OCI-M1 (cell line): ENCODE measurements at regions not wholly inside any gene's neighbourhood (a gene's known extent, or its start where the extent isn't known, plus 50 kb on each side); places are given as distances from the start of the nearest gene placed in this dataset.
A peak's percentile ranks its signal among the peaks of the same experiment; 100 is the strongest.
"Not testable (repeated sequence)": the region's sequence is repeated elsewhere in the genome, so short reads cannot be mapped to it uniquely, and the experiment has no call there.

Experiments
- DNase-seq: peaks from one replicate; lab custom pipeline; 2025; lab: John Stamatoyannopoulos, UW

DNA sequence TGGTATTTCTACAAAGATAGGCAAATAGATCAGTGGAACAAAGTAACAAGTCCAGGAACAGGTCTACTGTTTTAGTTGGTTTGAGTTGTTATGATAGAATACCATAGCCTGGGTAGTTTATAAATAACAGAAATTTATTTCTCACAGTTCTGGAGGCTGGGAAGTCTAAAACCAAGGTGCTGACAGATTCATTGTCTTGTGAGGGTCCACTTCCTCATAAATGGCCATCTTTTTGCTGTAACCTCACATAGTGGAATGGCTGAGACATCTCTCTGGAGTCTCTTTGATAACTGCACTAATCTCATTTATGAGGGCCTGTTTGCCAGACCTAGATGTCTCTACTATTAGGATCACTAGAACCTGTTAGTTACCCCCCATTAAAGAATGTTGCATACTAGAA lies 152.3 kb upstream of the MYRIP start:
- peak; percentile 15 for DNase-seq

DNA sequence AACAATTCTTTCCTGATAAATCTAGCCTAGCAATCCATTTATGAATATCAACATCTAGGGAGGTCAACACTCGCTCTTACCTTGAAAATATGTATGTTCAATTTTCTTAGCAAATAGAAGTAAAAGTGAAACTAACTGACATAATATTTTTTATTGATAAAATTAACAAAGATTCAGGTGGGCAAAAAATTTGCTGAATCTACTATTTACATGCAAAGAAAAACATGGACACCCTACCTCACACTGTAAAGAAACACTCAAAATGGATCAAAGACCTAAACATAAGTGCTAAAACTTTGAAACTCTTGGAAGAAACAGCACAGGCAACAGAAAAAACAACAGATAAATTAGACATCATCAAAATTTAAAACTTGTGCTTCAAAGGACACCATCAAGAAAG lies 151.6 kb upstream of the MYRIP start:
- no peak for DNase-seq

DNA sequence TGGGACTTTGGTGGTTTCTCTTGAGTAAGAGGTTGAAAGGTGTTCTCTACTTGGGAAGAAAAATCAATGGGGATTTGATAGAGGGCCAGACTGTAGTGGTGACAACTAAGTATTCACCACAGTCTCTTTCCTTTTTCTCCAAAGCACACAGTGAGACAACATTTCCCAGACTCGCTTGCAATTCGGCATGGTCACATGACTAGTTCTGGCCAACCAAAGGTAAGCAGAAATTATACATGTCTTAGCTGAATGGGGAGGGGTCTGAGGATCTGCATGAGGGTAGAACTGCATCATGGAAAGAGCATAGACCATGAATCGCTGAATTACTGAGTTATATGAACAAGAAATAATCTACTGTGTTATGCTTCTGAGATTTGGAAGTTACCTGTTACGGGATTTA lies 144.5 kb upstream of the MYRIP start:
- DNase-seq, result no peak

DNA sequence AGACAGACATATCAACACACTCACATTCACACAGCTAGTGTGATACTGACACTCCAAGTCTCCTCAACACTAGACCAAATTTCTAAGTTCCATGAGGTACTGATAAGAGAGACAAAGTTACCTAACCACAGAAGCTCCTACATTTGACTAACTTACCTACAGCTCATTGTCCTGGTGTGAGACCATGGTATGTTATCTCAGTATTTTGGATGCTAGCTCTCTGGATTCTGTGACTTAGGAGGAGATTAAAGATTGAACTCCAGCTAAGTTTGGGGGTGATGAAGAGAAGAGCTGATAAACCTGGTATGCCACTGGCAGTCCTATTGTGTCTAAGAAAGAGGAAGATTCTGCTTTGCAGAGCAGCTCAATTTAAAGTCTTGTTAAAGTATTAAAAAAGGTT lies 144.0 kb upstream of the MYRIP start:
- peak; percentile 12 for DNase-seq

DNA sequence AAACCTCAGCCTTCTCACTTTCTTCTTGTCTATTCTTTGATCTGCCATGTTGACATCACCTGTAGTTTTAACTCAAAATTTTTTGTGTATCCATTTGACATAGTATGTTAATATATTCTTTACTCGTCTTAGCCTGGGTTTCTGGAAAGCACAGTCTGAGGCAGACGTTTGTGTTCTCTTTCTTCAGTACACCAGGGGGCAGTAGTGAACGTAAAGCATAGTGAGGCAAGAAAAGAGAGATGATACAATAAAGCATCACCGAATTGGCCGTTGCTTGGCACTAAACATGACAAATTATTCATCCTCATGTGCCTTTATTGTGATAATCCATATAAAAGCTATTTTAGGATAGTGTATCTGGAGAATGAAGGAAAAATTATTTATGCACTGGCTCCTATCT lies 141.0 kb upstream of the MYRIP start:
- DNase-seq, result peak; percentile 71

DNA sequence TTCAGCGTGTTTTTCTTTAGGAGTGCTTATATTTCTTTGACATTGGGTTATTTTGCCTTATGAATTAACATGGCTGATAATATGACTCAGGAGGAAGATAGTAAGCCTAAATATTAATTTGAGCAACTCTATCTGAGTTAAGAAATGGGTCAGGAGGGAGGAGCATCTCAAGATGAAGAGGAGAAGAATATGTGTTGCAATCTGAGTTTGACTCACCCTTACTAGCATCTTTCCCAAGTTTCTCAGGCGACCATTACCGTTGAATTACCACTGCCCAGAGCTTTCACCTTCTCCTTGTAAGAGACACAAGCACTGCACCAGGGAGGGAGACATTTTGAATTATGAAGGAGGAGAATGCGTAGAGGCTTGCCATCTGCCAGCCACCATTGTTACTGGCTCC lies 138.3 kb upstream of the MYRIP start:
- no peak for DNase-seq

DNA sequence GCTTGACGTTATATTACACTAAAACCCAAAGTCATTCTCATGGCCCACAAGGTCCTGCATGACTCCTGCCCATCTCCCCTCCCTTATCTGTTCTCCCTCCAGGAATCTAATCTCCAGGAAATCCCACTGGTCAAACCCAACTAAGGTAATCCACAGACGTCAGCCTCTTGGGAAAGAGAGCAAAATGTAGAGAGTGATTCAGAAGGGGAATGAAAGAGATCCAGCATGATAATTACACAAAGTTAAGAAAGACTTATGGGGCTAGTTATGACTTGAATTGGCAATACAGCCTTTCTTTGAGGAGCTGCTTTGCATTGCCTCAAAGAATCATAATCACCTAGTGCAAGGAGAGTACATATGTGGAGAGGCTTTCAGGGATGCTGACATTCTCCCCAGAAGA lies 137.8 kb upstream of the MYRIP start:
- peak; percentile 44 for DNase-seq

DNA sequence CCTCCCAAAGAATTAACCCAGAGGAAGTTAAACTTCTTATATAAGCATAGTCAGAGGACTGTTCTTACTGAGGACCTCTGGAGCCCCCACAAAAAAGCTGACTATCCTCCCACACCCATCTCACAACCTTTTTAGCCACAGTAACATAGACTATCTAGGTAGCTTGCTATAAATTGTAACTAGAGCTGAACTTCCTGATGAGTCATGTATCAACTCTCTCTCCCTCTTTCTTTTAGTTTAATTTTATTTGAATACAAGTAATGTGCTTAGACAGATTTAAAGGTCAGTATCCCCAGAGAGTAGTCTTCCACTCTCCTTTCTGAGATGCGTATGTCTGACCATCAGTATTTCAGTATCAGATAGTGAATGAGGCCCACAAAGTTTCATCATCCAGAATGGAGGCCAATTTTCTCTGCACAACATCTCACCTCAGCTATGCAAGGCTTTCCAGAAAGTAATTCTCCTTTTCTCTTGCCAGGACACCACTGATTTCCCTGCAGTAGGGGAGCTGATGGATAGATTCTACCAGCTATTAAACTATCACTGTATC lies 104.0 kb upstream of the MYRIP start:
- no peak for DNase-seq

DNA sequence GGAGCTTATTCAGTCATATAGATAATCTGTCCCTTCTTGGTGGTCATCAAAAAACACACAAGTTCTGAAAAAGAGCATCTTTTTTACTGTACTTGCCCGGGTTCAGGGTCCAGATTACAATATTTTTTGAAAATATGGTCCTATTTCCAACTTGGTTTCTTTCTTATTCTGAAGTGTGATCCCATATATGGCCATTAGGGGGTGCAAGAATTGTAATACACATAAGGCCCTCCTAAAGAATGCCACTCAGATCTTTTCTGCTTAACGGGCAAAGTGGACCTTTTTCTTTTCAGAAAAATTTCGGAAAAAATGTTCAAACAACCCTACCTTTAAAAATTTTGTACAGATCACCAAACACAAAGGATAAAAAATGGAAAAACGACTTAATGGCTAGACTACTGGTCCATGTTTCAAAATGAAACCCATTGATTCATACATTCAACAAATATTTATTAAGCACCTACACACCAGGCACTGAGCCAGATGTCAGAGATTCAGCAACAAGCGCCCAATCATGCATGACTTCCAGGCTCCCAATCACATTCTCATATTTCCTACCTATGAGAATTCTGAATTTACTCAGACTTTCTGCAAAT lies 102.0 kb upstream of the MYRIP start:
- DNase-seq, result peak; percentile 69

DNA sequence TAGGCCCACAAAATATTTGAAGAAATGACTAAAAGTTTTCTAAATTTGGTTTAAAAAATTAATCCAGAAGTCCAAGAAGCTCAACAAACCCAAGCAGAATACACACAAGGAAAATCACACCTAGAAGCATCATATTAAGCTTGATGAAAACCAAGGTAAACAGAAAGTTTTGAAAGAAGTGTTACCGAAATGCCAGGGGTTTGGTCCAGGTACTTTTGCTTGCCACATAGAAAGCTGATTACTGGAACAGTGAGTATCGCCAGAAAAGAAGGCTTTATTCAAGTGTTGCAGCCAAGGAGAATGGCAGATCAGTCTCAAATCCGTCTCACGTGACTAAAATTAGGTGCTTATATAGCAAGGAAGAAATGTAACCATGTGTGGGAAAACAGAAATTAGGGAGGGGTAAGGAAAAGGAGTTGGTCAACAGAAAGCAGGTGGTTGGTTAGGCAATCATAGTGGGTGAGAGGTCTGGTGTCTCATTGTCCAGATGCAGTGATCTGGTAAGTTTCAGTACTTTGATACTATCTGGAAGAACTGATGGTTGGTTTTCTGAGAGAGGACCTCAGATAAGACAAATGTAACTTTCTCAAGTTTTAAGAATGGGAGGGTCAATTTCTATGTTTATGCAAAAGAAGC lies 96.9 kb upstream of the MYRIP start:
- DNase-seq, result no peak

DNA sequence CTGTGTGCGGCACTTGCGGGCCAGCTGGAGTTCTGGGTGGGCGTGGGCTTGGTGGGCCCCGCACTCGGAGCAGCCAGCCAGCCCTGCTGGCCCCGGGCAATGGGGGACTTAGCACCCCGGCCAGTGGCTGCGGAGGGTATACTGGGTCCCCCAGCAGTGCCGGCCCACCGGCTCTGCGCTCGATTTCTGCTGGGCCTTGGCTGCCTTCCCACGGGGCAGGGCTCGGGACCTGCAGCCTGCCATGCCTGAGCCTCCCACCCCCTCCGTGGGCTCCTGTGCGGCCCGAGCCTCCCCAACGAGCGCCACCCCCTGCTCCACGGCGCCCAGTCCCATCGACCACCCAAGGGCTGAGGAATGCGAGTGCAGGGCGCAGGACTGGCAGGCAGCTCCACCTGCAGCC lies 96.1 kb upstream of the MYRIP start:
- not testable (repeated sequence) for DNase-seq

DNA sequence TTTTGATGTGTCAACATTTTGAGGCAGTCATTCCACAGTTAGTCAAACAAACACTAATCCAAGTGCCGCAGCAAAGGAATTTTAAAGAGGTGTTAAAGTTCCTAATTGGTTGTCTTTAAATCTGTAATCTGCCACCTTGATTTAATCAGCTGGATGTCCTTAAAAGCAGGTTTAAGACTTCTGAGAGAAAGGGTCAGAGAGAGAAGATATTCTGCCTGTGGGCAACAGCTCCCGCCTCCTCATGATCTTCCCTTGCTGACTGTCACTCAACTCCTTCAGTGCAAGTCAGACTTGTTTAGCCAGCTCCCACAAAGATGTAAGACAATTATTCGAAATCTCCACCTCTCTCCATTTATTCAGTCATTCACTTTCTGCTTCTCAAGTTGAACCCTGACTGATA lies 92.6 kb upstream of the MYRIP start:
- no peak for DNase-seq

DNA sequence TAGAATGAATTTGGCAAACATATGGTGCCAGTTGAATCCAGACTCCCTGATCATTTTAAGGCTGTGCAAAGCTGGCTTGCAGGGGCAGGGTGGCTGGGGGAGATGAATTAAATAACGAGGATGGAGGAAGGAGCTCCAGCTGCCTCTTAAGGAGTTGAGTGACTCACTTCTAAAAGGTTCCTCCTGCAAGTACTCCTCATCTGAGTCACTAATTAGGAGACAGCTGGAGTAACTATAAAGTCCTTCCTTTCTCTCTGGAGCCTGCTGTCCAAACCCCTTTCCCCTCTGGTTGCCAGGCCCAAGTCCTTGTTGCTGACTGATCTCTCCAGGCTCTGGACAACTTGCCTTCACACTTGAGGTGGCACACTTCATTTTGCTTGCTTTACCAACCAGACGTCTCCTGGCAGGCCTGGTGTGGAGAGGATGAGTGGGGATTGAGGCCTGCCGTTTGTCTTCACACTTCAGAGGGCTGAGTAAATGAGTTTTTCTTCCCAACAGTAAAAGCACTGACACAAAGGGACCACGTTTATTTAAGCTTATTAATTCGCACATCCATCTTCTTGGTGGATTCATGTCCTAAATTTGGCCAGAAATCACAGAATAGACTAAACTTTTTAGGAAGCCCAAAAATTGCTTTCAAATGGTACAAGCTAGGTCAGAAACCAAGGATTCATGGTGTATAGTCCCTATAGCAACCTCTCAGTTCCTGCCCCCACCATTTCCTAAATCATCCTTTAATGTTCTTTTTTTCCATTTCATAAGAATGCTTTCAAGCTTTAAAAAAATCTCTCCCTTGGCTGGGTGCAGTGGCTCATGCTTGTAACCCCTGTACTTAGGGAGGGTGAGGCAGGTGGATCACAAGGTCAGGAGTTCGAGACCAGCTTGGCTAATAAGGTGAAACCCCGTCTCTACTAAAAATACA lies 90.5 kb upstream of the MYRIP start:
- no peak for DNase-seq

DNA sequence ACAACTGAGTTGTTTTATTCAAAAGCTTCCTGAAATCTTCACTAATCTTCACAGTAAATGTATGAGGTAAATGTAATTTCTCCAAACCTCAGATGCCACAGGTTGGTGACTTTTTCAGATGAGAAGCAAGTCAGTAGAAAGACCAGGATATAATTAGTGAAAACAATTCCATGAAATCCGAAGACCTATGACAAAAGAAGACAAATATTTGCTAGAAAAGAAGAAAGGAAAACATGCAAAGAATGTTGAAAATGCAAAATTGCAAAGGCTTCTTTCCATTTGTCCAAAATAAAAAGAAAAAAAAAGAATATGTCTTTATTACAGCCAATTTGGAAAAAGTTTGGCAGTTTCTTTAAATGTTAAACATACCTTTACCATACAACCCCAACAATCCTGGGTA lies 88.3 kb upstream of the MYRIP start:
- DNase-seq, result no peak

DNA sequence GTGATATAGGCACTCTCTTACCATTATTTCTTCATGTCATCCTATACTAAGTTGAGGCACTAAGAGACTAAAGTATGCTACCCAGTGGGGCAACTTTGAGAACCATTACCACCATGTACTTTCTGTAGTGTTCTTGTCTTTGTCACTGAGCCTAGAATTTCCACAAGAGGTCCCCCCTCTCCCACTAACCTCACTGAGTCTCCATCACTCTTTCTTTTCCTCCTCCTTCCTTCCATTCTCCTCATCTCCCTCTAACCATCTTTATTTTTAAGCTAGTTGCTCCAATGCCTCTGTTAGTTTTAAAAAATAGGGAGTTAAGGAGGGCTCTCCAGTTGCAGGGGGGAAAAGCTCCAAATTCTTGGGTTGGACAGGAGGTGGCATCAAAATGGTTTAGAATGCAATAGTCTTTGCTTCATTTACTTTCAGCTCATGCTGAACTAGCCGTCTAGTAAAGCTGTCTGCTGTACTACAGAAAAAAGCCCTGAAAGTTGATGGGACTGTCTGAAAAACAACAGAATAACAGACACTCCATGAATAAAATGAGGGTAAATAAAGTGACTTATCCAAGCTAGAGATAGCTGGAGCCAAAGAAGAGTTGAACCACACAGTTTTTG lies 85.1 kb upstream of the MYRIP start:
- DNase-seq, result peak; percentile 35

DNA sequence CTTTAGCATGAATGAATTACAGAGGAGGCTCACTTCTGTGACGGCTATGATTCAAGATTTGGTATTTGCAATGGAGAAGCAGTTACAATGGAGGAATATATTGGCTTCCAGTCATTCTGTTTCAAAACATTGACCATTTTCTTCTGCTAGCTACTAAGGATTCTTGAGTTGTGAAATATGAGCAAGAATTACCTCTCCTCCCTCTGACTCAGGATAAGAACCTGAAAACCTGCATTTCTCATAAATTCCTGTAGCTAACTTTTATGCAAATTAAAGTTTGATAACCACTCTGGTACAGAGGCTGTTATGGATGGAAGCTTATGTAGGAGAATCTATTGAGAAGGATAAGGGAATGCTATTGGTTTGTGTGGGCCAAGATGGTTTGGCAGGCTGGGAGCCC lies 84.1 kb upstream of the MYRIP start:
- no peak for DNase-seq

DNA sequence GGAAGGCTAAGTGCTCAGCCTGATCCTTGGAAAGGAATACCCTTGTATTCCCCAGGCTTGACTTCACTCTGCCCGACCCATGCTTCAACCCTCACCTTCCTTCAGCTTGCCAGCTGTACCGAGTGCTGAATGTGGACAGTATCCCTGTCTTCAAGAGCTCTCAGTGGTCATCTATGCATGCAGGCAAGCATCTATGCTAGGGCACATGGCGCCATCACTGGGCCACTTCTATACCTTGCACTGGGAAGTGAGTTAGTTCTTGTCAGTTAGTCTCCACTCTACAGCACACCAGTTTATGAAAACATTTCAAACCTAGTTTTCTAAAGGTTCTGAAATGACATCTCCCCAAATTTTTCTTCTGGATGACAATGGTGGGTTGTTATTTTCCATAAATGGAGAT lies 82.0 kb upstream of the MYRIP start:
- DNase-seq, result peak; percentile 47

DNA sequence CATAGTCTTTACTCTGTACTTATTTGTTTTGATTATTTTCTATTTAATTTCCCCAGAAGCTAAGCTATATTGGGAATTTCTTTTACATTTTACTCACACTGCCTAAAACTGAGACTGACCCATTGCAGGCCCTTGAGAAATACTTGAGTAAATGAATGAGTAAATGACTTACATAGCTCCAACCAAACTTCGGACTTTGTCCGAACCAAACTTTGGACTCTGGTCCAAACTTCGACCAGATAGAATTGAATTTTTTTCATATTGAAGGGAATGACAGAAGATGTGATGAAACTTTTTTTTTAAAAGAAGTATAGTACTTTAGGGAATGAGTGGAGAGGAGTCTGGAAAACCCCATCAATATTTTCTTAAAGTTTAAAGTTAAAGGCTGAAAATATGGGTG lies 75.6 kb upstream of the MYRIP start:
- no peak for DNase-seq

DNA sequence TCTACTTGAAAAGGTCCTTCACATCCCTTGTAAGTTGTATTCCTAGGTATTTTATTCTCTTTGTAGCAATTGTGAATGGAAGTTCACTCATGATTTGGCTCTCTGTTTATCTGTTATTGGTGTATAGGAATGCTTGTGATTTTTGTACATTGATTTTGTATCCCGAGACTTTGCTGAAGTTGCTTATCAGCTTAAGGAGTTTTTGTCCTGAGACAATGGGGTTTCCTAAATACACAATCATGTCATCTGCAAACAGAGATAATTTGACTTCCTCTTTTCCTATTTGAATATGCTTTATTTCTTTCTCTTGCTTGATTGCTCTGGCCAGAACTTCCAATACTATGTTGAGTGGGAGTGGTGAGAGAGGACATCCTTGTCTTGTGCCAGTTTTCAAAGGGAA lies 69.8 kb upstream of the MYRIP start:
- DNase-seq, result peak; percentile 23

DNA sequence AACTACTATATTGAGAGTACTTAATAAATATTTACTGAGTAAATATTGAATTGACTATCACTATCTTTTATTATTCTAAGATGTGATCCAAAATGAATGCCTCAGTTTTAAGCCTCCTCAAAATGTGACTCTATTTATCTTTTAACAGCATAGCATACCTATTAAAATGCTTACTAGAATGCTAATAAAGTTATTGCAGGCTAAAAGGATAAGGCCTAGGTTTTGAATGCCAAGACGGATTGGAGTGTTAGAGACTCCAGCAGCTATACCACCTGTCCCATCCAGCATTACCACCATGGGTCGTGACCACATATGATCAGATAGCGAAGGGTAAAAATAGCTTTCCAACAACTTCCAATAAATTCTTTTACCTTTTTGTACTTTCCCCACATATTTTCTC lies 64.7 kb upstream of the MYRIP start:
- no peak for DNase-seq

DNA sequence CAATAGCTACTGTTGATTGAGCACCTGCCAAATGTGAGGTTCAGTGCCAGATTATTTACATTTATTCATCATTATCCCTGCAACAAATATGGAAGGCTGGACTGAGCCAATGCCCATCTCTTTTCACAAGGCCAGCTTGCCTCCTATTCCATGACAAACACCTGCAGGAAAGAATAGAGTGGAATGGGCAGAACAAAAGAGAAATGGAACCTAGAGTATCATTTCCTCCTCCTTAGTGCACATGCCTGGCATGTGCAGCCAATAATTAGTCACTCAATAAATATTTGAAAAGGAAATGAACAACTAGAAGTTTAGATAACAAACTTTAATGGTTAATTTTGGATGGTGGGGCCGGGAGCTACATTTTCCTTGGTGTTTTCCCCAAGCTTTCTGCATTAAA lies 61.4 kb upstream of the MYRIP start:
- DNase-seq, result no peak

DNA sequence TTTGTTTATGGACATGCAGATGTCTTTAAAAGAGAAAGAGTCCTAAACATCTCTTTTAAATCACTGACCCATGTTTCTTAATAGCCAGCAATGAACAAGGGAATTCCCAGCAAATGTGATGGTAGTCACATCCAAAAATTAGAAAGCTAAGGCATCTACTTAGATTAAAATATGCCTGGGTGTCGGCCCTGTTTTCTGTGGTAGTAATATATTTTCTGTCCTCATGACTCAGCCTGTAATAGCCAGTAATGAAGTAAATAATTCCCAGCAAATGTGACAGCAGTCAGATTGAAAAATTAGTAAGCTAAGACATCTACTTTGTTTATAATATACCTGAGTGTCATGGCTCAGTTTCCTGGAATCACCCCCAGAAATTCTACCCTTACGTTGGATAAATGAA lies 60.6 kb upstream of the MYRIP start:
- no peak for DNase-seq

DNA sequence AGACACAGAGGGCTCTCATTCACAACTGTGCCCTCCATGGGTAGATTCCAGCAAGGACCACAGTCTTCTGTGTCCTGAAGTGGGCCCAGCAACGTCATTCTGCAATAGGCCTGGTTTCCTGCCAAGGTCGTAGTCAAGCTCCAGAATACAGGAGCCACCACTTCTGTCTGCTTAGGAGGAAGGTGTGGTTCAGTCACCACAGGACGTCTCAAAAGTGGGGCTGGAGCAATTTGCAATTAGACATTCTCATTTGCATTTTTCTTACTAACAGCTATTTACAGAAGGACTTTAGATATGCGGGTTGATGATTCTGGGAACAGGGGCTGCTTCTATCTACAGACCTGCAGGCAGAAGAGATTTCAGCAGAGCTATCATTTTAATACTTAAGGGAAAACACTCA lies 58.7 kb upstream of the MYRIP start:
- peak; percentile 60 for DNase-seq
